ENCODE measurements at regions not wholly inside any gene's neighbourhood (a gene's known extent, or its start where the extent isn't known, plus 50 kb on each side); places are given as distances from the start of the nearest gene placed in this dataset.

- intact Hi-C loops (cut with DNase I): no loop called here
- DNase-seq (no peak), FAIRE-seq (no peak)
- Histone ChIP-seq H3K27ac (ENCODE audit: low read depth in 2 of 2, low read length in 2 of 2) (no peak overlapping the region), H3K36me3 (ENCODE audit: control insufficient read depth in 2 of 3, insufficient read depth in 3 of 3, low read length in 3 of 3) (no peaks in the 10 kb centered on the region), H3K4me1 (ENCODE audit: control insufficient read depth in 2 of 3, insufficient read depth in 2 of 3, low read depth in 1 of 3, low read length in 3 of 3) (no peaks in the 10 kb centered on the region), H3K9me3 (ENCODE audit: control insufficient read depth in 2 of 3, insufficient read depth in 1 of 3, low read length in 3 of 3) (no peaks in the 10 kb centered on the region), H3K4me3 (ENCODE audit: low read length in 3 of 3) (no peak overlapping the region), H3K27me3 (ENCODE audit: control insufficient read depth, insufficient read depth, low read length) (no peaks in the 10 kb centered on the region), H3K9ac (ENCODE audit: low read length in 3 of 3) (no peak overlapping the region)
- TF ChIP-seq CTCF (IDR thresholded peaks at IDR 0.05; ENCODE audit: borderline replicate concordance, extremely low read depth, insufficient read depth): no peak
These were observed 268.4 kb upstream of the NRIP1 start for GRCh38 chr21:15333136-15333710.

GRCh38 chr21:15333951-15334350 is 269.2 kb upstream of the NRIP1 start:
- Histone ChIP-seq H3K27ac (ENCODE audit: low read depth in 2 of 2, low read length in 2 of 2) (no peak overlapping the region), H3K9me3 (ENCODE audit: control insufficient read depth in 2 of 3, insufficient read depth in 1 of 3, low read length in 3 of 3) (no peaks in the 10 kb centered on the region), H3K9ac (ENCODE audit: low read length in 3 of 3) (no peak overlapping the region), H3K36me3 (ENCODE audit: control insufficient read depth in 2 of 3, insufficient read depth in 3 of 3, low read length in 3 of 3) (no peaks in the 10 kb centered on the region), H3K4me1 (ENCODE audit: control insufficient read depth in 2 of 3, insufficient read depth in 2 of 3, low read depth in 1 of 3, low read length in 3 of 3) (no peaks in the 10 kb centered on the region), H3K4me3 (ENCODE audit: low read length in 3 of 3) (no peak overlapping the region), H3K27me3 (ENCODE audit: control insufficient read depth, insufficient read depth, low read length) (no peaks in the 10 kb centered on the region)
- TF ChIP-seq CTCF (IDR thresholded peaks at IDR 0.05; ENCODE audit: borderline replicate concordance, extremely low read depth, insufficient read depth): no peak
- FAIRE-seq (no peak), DNase-seq (no peak)
- intact Hi-C loops (cut with DNase I): no loop called here

GRCh38 chr21:15343066-15343465 is 278.3 kb upstream of the NRIP1 start:
- FAIRE-seq: no peak
- no peaks in the 10 kb centered on the region for H3K27me3 ChIP-seq (ENCODE audit: control insufficient read depth, insufficient read depth, low read length)
- DNase-seq: no peak

More at GRCh38 chr21:15343066-15343465, 278.3 kb upstream of the NRIP1 start:
- Histone ChIP-seq H3K9ac (ENCODE audit: low read length in 3 of 3) (no peak overlapping the region), H3K4me1 (ENCODE audit: control insufficient read depth in 2 of 3, insufficient read depth in 2 of 3, low read depth in 1 of 3, low read length in 3 of 3) (no peaks in the 10 kb centered on the region), H3K36me3 (ENCODE audit: control insufficient read depth in 2 of 3, insufficient read depth in 3 of 3, low read length in 3 of 3) (no peaks in the 10 kb centered on the region), H3K27ac (ENCODE audit: low read depth in 2 of 2, low read length in 2 of 2) (no peak overlapping the region), H3K4me3 (ENCODE audit: low read length in 3 of 3) (no peak overlapping the region), H3K9me3 (ENCODE audit: control insufficient read depth in 2 of 3, insufficient read depth in 1 of 3, low read length in 3 of 3) (no peaks in the 10 kb centered on the region)
- TF ChIP-seq CTCF (IDR thresholded peaks at IDR 0.05; ENCODE audit: borderline replicate concordance, extremely low read depth, insufficient read depth): no peak
- intact Hi-C loops (cut with DNase I): no loop called here

Measured in kidney (tissue), 13 donors.